GM12892 (cell line): ENCODE measurements at regions not wholly inside any gene's neighbourhood (a gene's known extent, or its start where the extent isn't known, plus 50 kb on each side); places are given as distances from the start of the nearest gene placed in this dataset.

ENCODE experiments used
- POLR2A ChIP-seq: IDR thresholded peaks from 2 replicates; pipeline ENCODE4 v1.6.1; 2011; ENCODE audit warnings: low read depth, low read length, control low read depth
- POLR2AphosphoS5 ChIP-seq: IDR thresholded peaks from 2 replicates; pipeline ENCODE4 v1.6.1; 2011; ENCODE audit warnings: low read depth, low read length, control low read depth
- TAF1 ChIP-seq: IDR thresholded peaks from 2 replicates; pipeline ENCODE4 v1.6.1; 2011; ENCODE audit warnings: low read depth, mild to moderate bottlenecking, control low read depth, low read length, borderline replicate concordance

DNA sequence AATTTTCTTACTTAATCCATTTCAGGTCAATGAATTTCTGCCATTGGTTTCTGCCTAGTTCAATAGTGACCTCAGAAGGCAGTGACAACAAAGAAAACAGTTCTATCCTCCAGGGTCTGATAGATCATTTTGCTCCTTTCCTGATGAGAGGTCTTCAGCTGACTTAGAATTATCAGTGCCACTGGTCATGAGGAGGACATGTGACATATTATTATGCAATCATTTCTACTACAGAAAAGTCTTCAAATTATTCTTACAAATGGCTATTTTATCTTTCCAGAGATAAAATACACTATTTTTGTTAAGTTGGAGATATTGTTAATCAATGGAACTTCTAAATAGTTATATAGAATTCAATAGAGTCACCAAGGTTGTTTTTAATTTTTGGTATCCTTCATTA, 360.0 kb upstream of the GALNT5 start:
- TF ChIP-seq POLR2A: no peak
- no peak for TF ChIP-seq POLR2AphosphoS5
- TF ChIP-seq TAF1: no peak
